GM19328 (cell line): ENCODE measurements at regions not wholly inside any gene's neighbourhood (a gene's known extent, or its start where the extent isn't known, plus 50 kb on each side); places are given as distances from the start of the nearest gene placed in this dataset.

Experiments
- ATAC-seq: cut with Tn5 transposase; IDR thresholded peaks from one replicate; pipeline ENCODE4 v1.9.1; 2021; ENCODE audit warnings: mild to moderate bottlenecking, moderate library complexity; ENCODE audit not compliant: unreplicated experiment

- ATAC-seq = no peak
Observed at GRCh38 chr9:78559449-78559885, 262.5 kb downstream of the PSAT1 start.

DNA sequence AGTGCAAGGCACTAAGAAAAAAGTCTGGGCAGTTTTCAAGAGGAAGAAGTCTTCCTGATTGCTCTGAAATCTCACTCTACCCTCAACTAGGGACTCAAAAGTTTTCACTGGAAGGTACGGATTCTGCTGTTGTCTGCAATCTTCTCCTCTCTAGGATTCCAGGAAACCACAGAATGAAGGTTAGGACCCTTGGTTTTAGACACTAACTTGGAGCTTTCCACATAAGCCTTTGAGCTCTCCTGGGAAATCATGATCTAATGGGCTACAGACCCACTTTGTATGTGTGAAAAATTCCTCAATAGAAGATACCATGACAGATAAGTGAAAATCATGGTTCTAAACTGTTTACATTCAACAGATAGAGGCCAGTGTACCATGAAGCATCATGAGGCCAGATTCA, 265.1 kb downstream of the PSAT1 start:
- ATAC-seq = no peak

DNA sequence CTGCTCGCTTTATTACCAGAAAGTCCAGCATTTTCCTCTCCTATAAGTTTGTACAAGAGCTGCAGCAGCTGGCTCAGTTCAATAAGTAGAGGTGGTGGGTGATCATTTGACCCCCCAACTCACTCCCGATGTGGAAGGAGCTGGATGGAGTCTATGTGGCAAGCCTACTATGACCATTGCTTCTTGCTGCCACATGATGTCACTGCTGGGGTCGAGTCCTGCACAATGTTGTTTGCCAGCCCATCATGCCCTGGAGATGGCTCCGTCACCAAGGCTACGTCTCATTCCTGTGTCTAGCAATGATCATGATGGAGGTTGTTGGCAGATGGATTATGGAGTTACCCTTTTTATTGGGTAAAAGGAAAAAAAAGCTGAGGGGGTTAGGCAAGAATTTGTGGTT, 266.3 kb downstream of the PSAT1 start:
- ATAC-seq = no peak

- no peak for ATAC-seq
Observed at GRCh38 chr9:78565481-78565880, 268.6 kb downstream of the PSAT1 start.

GRCh38 chr9:78566521-78566920, 269.6 kb downstream of the PSAT1 start:
- no peak for ATAC-seq

- ATAC-seq = no peak
Observed at GRCh38 chr9:78566948-78567675, 270.2 kb downstream of the PSAT1 start.

DNA sequence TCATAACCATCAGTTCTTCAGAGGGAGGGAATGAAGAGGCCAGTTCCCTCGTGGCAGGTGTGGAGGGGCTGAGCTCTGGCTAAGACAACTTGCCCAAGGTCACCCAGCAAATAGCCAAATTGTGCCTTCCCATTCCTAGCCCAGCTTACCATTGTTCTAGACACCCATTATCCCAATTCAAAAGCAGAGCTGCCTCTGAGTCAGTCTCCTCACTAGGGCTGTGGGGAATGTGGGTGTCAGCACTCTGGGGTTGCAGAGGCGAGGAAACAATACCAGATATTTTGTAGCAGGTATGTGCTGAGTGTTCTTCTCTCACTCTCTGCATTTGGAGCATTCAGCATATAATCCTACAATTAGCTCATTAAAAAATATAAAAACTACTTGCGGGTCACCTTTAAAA, 270.8 kb downstream of the PSAT1 start:
- ATAC-seq = no peak

- no peak for ATAC-seq
Observed at GRCh38 chr9:78568774-78569173, 271.8 kb downstream of the PSAT1 start.

GRCh38 chr9:78572266-78572665, 275.3 kb downstream of the PSAT1 start:
- ATAC-seq = no peak

DNA sequence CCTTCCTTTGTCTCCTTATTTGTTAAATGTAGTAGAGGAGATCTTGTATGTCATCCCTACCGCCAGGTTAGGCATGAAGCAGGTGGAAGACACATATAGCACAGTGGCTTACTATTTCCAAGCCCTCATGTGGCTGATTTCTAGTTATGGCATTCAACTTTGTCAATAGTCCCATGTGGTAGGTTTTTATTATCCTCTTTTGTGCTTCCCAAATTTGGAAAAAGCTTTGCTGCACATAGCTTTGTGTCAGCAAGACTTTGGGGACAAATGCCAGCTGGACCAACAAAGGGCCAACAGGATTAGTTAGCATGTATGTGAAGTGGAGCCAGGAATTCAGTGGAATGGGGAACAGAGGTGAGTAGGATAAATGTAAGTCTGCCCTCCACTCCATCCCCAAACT, 276.3 kb downstream of the PSAT1 start:
- ATAC-seq = no peak

DNA sequence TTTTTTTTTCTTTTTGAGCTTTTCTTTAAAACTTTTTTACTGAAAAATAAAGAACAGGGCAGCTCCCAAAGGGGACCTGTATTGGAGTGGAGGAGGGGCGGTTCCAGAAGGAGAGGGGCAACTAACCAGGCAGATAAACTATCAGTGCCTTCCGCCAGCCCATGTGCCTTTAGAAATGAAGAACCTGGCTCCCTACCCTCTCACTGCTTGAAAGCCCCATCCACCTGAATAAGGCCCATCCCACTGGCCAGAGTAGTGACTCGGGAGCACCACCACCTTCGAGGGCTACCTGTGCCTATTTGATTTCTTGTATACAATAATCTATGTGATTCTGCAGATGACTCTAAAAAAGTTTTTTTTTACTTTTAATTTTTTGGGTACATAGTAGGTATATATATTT, 276.7 kb downstream of the PSAT1 start:
- no peak for ATAC-seq

GRCh38 chr9:78574354-78575045, 277.6 kb downstream of the PSAT1 start:
- no peak for ATAC-seq

GRCh38 chr9:78575081-78575480, 278.2 kb downstream of the PSAT1 start:
- ATAC-seq = no peak

DNA sequence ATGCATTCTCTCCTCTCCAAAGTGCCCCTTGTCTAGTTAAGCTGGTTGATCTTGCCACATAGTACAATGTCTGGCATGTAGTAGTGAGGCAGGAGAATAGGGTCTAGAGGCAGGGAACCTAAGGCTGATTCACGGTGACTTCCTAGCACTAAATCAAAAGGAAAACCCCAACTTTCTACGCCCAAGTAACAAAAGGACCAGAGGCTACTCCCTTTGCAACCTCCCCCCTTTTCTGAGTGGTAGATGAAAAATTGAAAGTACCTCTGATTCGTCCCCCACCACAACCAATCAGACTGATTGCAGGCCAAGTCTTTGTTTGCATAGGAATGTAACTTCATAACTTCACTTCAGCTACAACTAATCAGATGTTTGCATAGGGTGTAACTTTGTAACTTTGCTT, 278.8 kb downstream of the PSAT1 start:
- no peak for ATAC-seq

GRCh38 chr9:78577156-78577906, 280.4 kb downstream of the PSAT1 start:
- ATAC-seq = no peak

DNA sequence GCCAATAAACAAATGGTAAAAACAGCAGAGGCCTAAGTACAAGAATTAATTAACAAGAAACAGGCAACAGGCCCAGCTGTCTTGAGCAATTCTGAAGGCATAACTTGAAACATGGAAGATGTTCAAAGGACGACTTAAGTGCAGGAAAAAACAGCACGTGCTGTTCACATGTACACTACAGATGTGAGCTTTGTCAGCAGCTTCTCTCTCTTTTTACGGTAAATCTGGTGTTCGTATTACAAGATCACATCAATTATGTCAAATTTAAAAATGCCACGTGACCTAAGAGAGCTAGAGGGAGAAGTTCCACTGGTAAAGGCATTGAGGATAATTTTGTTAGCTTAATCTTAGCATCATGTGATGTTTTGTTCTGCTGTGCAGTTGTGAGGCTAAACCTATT, 281.1 kb downstream of the PSAT1 start:
- ATAC-seq = no peak

DNA sequence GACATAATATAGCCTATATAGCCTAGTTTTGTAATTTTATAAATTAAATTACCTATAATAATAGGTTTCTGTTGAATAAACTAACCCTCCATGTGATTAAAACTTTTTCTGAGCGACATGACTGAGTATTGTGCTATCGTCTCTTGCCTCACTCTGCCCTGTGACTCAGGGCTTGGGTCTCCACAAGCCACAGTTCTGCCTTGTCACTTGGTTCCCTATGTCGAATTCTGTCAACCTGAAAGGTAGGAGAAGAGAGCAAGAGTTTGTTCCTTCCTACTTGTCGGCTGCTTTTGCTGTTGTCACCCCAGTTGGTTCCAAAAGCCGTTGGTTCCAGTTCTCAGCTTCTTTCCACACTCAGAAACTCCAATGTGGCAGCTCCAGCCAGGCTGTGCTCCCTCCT, 285.9 kb downstream of the PSAT1 start:
- no peak for ATAC-seq

- no peak for ATAC-seq
Observed at GRCh38 chr9:78584589-78584988, 287.7 kb downstream of the PSAT1 start.

GRCh38 chr9:78585909-78586308, 289.0 kb downstream of the PSAT1 start:
- ATAC-seq = no peak

DNA sequence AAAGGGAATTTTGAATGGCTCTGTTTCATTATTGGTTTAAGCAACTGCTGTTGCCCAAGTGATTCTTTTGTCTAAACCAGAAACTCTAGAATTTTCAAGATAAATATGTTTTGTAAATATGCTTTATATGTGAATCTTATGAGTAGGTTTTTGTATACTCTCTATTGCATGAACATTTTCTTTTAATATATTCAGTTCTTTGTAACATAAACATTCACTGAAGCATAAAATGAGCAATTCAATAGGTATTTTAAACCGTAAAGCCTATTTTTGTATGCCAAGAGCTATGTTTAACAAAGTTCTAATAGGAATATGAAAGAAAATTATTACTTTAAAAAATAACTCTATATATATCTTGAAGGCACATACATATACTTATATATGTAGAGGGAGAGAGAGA, 293.1 kb downstream of the PSAT1 start:
- no peak for ATAC-seq

DNA sequence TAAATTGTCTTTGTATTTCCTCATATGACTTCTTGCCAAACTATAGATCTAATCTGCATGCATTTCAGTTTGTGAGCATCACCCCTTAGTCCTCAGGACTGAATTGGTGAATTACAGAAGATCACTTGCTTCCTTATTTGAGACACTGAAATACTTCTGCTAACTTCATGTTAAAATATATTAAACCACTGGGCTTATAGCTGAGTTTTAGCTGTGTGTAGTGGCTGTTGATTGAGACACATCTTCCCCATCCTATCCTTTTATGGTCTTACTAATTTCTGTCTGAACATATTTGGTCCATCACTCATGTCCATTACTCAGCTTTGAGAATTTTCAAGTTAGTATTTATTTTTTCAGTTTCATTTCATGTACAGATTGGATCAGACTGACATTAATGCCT, 295.9 kb downstream of the PSAT1 start:
- ATAC-seq = no peak
